Peyer's patch (tissue), 4 donors: ENCODE measurements at regions not wholly inside any gene's neighbourhood (a gene's known extent, or its start where the extent isn't known, plus 50 kb on each side); places are given as distances from the start of the nearest gene placed in this dataset.

Experiments used
- POLR2A ChIP-seq, 2 donors: fragments of 450-650 bp; IDR thresholded peaks; one replicate each; pipeline ENCODE4 v1.5.1; 2017; ENCODE audit warnings: antibody characterized with exemption in 2 of 2, mild to moderate bottlenecking in 2 of 2, moderate library complexity in 2 of 2
- TF ChIP-seq, protein P1 (sequence below), 6 experiments: fragments of 450-650 bp in 4 of 6; fragments of 200-600 bp in 2 of 6; sonication (generic) in 1 of 6; IDR thresholded peaks; one replicate each; pipeline ENCODE4 v1.5.1; 2017 to 2019; ENCODE audit warnings: antibody characterized with exemption in 6 of 6, mild to moderate bottlenecking in 3 of 6, moderate library complexity in 1 of 6

DNA sequence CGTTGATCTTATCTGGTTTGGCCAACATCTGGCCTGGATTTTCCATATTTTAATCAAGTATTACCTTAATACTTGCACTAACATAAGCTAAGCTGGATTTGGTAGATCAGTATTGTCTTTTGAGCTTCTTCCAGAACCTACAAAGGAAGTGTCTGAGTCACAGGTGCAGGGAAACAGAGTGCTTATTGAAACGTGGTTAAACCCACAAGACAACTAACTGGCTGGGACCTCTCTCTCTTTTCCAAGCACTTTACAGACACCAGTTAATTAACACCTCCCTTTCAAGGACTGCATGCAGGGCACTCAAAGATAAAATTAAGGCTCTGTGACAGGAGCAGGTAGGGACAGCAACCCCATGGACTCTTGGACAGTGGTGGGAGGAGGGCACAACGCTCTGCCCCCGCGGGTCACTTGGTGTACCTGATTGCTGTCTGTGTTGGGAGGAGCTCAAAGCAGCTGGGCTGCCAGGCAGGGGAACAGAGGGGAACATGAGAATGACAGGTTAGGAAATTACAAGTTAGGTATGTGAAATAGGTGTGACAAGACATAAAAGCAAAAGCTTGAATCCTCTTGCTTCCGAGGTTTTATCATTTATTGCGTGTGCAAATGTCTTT is 133.7 kb upstream of the MON1B start:
- TF ChIP-seq, protein P1, sequence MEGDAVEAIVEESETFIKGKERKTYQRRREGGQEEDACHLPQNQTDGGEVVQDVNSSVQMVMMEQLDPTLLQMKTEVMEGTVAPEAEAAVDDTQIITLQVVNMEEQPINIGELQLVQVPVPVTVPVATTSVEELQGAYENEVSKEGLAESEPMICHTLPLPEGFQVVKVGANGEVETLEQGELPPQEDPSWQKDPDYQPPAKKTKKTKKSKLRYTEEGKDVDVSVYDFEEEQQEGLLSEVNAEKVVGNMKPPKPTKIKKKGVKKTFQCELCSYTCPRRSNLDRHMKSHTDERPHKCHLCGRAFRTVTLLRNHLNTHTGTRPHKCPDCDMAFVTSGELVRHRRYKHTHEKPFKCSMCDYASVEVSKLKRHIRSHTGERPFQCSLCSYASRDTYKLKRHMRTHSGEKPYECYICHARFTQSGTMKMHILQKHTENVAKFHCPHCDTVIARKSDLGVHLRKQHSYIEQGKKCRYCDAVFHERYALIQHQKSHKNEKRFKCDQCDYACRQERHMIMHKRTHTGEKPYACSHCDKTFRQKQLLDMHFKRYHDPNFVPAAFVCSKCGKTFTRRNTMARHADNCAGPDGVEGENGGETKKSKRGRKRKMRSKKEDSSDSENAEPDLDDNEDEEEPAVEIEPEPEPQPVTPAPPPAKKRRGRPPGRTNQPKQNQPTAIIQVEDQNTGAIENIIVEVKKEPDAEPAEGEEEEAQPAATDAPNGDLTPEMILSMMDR (IDR thresholded peaks at IDR 0.05), result no peak
- no peak for TF ChIP-seq POLR2A (IDR thresholded peaks at IDR 0.05)
